PFSK-1 (cell line): ENCODE measurements at regions not wholly inside any gene's neighbourhood (a gene's known extent, or its start where the extent isn't known, plus 50 kb on each side); places are given as distances from the start of the nearest gene placed in this dataset.

ENCODE experiments used
- POLR2AphosphoS5 ChIP-seq: IDR thresholded peaks from 2 replicates; pipeline ENCODE4 v1.6.1; 2012; ENCODE audit warnings: low read depth, mild to moderate bottlenecking, control low read depth, low read length, moderate library complexity
- REST ChIP-seq, 2 experiments: IDR thresholded peaks; 2 replicates each; pipeline versions ENCODE4 v1.6.1 to v1.8.0; 2011 to 2012; ENCODE audit warnings: low read depth in 2 of 2, low read length in 2 of 2, control low read depth in 1 of 2, inconsistent platforms in 1 of 2, mild to moderate bottlenecking in 1 of 2, moderate library complexity in 1 of 2; ENCODE audit not compliant: insufficient read depth in 1 of 2
- SIN3A ChIP-seq: IDR thresholded peaks from 2 replicates; pipeline ENCODE4 v1.6.1; 2012; ENCODE audit warnings: mild to moderate bottlenecking, low read length, moderate library complexity, borderline replicate concordance; ENCODE audit not compliant: insufficient read depth

- TF ChIP-seq SIN3A = no peak
- no peak for TF ChIP-seq POLR2AphosphoS5
- TF ChIP-seq REST (IDR thresholded peaks at IDR 0.05; ENCODE audit: insufficient read depth in 1 of 2, low read depth in 2 of 2, low read length in 2 of 2) = no peak
Observed at GRCh38 chr21:28827422-28827821, 165.3 kb downstream of the LTN1 start.
